ENCODE measurements at regions not wholly inside any gene's neighbourhood (a gene's known extent, or its start where the extent isn't known, plus 50 kb on each side); places are given as distances from the start of the nearest gene placed in this dataset.

DNA sequence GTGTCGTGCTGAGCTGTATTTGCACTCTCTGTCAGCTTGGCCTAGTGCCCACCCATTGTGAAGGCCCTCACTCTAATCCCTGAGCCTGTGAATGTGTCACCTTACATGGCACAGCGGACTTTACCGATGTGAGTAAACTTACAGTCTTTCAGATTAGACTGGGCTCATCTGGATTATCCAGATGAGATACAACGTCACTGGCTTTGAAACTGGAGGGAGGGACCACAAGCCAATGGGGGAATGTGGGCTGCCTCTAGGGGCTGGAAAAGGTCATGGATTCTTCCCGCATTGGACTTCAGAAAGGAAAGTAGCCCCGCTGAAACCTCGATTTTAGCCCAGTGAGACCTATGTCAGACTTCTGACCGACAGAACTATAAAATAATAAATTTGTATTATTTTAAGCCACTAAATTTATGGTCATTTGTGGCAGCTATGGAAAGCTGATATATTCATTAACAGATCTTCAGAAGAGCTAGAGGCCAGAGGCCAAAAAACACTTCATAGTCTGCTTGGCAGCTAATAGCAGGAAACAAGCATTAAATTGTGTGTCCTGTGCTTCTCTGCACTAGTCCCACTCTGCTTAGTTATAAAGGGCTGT, 139.0 kb upstream of the GAS1 start:
- no peak for DNase-seq

DNA sequence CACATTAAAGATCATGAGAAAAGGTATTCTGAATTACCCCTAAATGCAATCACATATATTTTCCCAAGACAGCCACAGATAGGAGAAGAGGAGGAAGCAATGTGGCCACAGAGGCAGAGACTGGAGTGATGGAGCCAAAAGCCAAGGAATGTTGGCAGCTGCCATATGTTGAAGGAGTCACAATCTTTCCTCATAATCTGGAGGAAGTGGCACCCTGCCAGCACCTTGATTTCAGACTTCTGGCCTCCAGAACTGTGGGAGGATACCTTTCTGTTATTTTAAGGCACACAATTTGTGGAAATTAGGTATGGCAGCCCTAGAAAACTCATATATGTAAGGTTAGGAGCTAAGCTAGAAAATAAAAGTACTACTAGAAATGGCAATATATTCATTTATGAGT, 139.9 kb upstream of the GAS1 start:
- no peak for DNase-seq

DNA sequence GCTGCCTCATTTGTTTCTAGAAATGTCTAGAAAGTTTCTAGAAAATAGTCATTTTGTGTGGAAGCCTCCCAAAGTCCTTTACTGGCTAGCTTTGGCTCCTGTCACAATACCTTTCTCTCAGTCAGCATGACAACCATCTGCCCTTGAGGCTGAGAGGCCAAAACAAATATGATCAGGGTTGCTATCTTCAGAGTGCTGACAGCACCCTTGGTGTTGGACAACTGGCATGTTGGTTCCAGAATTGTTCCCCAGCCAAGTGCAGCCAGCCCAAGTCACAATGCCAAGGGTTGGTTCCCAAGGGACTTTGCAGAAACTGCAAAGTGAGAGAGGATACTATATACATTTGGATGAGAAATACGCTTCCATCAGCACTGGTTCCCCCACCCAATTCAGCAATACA, 140.9 kb upstream of the GAS1 start:
- no peak for DNase-seq

DNA sequence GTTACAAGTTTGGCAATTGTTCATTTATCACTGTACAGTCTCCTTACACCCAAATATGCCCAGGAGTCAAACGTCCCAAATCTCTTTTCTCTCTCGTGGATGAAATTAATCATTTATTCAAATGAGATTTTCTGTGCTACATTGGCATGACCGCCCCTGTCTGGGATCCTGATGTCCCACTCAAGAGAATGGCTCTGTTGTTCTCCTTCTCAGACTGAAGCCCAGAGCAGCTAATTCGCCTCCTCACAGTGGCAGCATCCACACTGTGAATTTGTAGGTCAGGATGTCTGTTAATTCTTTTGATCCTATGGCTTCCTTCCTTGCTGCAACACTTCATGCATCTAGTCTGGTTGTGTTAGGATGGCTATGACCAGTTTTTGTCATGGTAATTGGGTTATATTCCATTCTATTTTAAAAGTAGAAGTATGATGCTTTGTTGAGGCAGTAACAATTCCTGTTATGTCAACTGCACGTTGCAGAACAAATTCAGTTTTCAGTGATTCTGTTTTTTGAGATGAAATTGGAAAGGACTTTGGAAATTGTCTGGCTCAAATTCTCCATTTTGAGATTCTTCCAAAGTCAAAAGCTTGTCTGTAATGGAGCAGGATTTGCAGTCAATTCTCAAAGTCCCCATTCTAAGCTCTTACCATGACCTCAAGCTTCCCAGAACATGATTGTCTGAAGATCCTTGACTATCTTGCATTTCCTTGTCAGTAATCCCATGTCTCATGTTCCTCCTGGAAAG, 141.5 kb upstream of the GAS1 start:
- no peak for DNase-seq

DNA sequence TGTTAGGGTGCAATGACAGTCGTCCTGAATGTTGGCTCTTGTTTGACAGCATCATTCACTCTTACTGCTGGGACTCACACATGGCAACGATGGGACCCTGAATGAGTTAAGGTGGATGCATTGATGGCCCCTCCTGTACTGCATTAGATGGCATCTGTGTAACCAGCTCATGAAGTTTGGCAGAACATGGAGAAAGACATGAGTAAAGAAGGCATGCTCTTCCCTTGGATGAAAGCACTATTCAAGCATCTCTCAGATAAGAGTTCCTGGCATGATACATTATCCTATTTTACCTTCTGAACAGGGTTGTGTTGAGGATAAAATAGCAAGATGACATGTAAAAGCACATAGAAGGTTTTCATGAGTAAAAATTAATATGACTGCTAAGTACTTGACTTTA, 142.2 kb upstream of the GAS1 start:
- DNase-seq = no peak

DNA sequence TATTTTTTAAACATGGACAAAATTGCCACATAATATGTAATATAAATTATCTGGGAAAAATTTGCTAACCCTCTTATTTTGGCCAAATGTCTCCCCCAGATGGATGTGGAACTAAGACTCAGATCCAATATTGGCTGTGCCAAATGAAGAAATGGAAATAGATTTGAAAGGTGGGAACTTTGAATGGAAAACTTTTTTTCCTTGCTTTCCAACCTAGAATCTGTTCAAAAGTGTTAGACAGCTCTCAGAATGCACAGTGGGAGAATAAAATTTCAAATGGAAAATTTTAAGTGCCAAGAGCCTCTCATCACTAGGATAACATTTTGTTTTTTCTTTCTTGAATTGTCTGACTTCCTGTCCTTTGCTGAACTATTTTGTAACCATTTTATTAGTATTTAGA, 142.6 kb upstream of the GAS1 start:
- DNase-seq = no peak

DNA sequence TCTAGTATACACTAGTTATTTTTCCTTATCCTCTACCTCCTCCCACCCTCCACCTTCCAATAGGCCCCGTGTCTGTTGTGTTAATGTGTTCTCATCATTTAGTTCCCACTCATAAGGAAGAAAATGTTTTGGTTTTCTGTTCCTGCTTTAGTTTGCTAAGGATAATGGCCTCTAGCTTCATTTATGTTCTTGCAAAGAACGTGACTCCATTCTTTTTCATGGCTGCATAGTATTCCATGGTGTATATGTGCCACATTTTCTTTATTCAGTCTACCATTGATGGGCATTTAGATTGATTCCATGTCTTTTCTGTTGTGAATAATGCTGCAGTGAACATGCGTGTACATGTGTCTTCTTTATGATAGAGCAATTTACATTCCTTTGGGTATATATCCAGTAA, 146.5 kb upstream of the GAS1 start:
- no peak for DNase-seq

DNA sequence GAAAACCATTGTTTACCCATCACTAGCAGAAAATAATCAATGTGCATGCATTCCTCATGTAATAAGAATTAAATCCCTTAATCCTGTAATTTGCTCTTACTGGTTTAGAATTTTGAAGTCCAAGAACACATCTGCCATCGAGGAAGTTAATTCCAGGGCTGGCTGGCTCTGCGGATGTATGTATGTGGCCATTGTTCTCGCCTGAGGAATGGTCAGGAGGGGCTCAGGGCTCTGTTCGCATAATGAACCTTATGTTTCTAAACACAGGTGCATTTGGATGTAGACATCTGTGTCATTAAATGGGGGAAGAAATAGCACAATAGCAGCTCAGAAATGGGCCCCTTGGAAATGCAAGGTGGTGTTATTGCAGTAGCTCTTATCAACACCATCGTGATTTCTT, 148.6 kb upstream of the GAS1 start:
- DNase-seq = no peak

DNA sequence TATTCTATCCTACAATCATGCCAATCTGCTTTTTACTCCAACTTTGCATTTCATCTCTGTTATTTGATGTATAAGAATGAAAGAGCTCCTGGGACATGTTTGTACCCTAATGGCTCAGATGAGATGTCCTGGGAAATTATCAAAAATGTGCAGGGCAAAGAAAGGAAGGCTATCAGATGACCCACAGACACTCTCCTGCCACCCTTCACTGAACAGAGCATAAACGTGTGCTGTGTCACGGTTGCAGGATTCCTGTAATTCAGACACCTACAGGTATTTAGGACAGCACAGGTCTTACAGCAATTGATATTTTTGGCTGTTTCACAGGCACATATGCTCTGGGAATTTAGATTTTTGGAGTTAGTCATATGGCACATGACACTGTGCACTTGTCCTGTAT, 149.2 kb upstream of the GAS1 start:
- no peak for DNase-seq

DNA sequence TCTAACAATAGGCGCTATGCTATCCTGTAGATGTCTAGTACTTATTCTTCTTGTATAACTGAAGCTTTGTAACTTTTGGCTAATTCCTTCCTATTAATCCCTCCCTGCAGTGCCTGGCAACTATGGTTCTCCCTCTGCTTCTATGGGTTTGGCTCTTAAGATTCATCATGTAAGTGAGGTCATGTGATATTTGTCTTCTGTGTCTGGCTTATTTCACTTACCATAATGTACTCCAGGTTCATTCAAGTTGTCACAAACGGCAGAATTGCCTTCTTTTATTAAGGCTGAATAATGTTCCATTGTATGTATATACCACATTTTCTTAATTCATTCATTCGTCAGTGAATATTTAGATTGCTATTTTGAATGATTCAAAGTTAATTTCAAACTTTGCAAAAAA, 149.9 kb upstream of the GAS1 start:
- no peak for DNase-seq

DNA sequence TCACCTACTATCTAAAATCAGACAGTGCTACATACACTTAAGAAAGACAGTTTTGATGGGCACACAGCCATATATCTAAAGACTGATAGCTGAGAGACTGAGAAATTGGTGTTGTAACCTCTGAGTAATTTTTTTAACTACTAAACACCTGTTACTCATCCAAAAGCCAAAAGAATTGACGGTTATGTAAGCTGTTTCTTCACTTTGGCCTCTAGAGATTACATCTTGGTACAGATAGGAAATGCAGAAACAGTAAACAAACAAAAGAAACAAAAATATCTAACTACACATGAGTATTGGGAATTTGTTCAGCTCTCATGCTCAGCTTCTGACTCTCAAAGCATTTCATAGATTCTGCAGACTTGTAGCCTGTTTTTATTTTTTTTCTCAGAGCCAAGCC, 152.1 kb upstream of the GAS1 start:
- DNase-seq = no peak

DNA sequence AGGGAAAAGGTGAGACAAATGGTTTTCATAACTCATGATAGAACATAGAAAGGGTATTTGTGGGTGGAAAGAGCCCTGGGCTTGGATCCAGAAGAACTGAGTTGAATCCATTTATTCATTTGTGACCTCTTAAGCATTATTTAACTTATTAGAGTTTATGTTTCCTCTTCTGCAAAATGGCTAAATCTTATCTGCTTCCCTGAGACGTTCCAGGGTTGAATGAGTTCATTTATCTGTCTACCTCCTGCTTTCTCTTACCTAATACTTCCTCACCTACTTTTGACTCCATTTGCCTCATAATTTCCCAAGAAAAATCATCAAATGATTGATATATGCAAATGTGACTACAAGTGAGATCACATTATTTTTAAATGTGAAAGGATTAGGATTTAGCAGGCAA, 152.7 kb upstream of the GAS1 start:
- no peak for DNase-seq

DNA sequence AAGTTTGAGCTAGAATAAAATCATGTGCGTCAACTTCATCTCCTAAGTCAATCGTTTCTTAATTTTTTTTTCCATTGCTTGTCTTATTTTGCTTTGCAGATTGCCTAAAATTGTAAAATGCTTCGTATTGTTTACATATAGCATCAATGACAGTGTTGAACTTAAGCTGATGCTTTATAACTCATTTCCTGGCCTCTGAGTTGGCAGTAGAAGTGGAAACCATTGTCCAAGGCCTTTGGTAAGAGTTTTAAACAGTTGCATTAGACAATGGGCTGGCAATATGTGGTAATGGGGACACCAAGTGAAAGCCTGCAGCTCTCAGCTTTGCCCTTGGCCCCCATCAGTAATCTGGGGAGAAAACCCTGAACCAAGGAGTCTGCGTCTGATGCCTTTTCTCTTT, 154.8 kb upstream of the GAS1 start:
- DNase-seq = no peak

DNA sequence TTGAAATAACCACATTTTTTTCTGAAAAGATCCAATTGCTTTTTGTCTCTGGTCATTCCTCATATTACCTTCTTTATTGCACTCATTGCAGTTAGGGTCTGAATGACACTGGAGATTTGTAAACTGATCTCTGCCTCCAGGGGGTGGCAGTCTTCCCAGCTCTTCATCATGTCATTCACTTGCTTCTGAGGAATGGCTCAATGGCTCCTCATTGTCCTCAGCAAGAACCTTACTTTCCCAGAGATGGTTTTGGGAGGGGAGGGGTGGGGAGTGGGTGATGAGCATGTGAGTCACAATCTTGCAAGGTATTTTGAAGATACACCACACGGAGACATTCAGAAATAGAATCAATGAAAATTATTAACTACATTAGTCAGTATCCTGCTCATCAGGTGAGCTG, 159.8 kb upstream of the GAS1 start:
- no peak for DNase-seq

DNA sequence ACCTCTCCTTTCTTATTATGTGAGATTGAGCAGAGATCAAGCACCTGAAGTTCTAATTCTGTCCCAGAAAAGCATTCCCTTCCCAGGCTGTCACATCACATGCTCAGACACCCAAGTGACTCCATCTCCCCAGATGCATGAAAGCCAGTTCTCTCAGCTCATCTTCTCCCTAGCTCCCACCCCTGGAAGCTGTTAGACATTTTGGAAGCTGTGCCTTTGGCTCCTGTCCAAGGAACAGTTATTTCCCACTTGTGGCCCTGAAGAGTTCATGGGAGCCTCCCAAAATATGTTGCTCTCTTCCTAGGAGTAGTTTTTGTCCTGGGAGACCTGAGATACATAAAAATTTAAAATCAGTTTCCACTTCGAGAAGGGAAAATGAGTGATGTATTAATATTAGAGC, 161.4 kb upstream of the GAS1 start:
- no peak for DNase-seq

DNA sequence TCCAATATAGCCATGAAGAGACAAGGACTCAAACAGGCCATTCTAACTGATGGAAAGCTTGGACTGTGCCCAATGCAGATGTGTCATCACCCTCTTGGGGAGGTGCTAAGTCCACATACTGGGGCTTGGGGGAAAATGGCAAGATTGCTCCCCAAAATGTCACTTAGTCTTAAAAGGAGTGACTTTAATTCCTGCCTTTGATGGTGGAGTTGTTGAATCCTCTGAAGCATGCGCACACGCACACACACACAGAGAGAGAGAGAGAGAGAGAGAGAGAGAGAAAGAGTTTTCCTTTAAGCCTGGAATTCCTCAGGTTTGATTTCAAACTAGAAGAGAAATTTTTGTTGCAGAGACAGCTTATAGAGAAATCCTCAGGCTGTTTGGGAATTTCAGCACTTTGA, 161.9 kb upstream of the GAS1 start:
- no peak for DNase-seq

DNA sequence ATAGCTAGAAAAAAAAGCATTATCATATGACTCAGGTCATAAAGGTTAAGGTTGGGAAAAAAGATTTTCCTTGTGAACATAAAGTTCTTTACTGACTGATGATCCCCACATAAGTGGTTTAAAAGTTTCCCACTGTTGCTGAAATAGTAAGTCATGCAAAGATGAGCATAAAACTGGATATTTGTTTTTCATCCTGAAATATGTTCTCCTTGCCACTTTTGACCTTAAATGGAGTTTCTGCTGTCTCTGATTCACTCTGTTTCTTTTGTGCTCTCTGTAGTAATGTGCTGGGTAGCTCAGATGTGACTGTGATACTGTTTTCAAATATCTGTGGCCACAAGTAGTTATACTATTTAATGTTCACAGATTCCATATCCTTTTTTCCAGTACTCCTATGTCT, 162.5 kb upstream of the GAS1 start:
- DNase-seq = no peak

DNA sequence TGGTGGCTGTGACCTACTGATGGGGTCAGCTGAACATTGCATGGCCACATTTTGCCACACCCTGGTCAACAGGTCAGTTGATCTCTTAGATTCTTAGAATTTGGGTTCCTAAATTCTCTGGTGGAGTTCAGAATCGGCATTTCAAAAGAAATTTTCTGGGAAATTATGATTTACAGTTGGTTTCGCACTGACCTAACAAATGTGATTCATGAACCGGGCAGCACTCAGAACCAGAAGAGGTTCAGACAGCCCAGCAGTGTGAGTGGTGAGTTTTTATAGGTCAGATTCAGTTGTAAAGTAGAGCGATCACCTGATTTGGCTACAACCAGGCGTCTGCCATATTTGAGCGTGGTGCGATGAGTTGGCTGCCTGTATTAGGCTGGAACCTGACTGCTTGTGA, 163.7 kb upstream of the GAS1 start:
- DNase-seq = no peak

DNA sequence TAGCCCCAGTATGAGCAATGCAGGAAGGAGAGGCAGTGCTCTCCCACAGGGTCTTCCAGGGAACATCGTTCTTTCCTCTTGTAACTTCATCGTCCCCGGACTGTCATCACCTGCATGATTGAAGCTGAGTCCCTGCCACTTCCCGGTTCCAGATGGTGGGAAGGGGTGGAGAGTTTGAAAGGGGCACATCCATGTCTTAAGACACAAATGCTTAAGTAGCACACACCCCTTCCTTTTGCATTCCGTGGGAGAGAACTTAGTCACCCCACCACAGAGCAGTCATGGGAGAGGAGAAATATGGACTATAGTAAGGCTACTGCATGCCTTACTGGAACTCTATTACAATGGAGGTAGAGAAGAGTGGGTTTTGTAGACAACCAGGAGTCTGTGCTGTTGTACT, 165.3 kb upstream of the GAS1 start:
- no peak for DNase-seq

DNA sequence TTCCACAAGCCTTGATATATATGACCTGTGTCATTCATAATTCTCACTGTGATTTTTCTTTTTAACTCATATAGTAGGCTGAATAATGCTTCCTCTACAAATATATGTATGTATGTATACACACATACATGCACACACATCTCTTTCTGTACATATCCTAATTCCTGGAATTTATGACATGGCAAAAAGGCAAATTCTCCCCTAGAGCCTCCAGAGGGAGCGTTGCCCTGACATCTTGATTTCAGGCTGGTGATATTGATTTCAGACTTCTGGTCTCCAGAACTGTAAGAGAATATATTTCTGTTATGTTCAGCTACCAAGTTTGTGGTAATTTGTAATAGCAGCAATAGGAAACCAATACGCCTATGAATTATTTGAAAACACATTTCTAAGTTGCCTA, 166.6 kb upstream of the GAS1 start:
- no peak for DNase-seq

DNA sequence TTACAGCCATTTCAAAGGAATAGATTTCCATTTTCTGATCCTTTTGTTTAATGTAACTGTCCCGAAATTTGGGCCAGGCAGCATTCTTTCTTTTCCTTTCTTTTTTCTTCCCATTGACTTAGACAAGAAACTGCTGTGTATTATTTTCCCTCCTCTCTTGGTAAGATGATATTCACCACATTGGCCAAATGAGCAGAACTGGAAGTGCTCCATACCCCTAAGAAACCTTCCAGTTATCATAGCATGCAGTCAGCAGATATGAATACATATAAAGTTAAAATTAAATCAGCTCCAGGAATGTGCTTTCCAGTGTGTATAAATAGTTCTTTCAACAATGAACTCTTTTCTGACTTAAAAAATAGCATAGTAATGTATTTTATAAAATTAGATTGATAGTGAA, 168.5 kb upstream of the GAS1 start:
- DNase-seq = no peak

DNA sequence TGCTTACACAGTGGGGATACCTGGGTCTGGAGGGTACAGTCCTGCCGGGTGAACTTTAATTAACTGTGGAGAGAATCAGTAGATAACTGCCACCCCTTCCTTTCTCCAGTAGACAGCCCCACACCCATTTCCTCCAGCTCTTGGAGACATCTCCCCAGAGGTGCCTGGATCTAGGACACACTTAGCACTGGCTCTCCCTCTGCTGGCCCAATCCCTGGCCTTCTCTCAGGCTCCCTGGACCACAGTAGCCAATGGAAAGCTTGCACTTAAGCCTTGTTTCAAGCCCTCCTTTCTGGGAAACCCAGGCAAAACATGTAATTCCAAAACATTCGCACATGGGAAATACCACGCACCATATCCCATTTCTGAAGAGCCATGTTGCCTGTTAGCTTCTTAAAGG, 169.2 kb upstream of the GAS1 start:
- no peak for DNase-seq

DNA sequence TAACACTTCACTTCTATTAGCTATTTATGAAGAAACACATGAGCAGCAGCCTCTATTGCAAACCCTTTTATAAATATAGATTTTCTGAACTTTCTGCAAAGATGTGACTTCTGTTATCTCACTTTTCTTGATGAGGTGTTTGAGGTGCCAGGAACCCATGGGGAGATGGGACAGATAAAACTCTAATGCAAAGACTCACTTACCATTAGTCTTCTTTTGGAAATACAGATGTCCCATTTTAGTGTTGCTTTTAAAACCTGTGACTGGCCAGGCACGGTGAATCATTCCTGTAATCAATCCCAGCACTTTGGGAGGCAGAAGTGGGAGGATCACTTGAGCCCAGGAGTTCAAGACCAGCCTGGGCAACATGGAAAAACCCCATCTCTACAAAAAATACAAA, 171.3 kb upstream of the GAS1 start:
- DNase-seq = no peak

DNA sequence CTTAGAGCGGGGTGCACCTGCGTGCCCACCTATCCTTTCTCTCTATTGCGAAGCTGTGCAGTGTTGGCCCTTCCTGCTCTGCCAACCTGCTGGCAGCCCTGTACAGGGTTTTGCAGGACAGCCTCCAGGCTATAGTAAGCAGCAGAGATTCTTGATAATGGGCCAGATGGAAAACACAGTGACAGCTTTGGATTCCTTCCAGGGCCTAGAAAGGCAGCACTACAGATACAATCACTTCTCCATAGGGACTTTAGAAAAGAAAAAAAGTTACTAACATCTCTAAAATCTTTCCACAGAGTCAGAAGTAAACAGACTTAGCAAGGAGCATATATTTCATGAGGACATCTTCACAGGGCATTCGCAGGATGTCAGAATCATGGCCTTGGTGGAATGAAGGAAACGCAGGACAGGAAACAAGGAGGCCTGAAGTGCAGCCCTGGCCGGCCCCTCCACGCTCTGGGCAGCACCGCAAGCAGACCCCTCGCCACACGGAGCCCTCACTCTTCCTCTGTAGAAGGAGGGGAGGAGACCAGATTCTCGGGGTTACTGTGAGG, 172.1 kb upstream of the GAS1 start:
- no peak for DNase-seq

DNA sequence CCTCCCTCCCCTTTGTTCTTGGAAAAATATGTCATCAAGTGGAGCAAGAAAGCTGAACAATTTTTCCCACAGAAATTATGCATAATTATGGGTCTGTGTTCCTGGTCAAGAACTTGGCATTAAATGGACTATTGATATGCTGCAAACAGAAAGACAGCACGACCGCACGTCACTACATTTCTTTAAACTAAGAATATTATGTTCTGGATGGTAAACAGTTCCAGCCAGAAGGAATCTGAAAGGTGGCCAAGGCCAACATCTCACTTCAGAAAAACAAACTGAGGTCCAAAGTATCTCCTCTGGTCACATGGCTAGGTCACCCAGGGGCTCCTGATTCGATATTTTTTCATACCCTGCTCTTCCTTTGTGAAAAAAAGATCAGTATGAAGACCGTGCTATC, 173.3 kb upstream of the GAS1 start:
- DNase-seq = no peak
